Kidney capillary endothelial cell (primary cell): ENCODE measurements at regions not wholly inside any gene's neighbourhood (a gene's known extent, or its start where the extent isn't known, plus 50 kb on each side); places are given as distances from the start of the nearest gene placed in this dataset.
"Not testable (repeated sequence)": the region's sequence is repeated elsewhere in the genome, so short reads cannot be mapped to it uniquely, and the experiment has no call there.

Experiments used
- DNase-seq: peaks from one replicate; pipeline ENCODE4 v3.0.0-alpha.2; 2018; ENCODE audit warnings: low spot score

DNA sequence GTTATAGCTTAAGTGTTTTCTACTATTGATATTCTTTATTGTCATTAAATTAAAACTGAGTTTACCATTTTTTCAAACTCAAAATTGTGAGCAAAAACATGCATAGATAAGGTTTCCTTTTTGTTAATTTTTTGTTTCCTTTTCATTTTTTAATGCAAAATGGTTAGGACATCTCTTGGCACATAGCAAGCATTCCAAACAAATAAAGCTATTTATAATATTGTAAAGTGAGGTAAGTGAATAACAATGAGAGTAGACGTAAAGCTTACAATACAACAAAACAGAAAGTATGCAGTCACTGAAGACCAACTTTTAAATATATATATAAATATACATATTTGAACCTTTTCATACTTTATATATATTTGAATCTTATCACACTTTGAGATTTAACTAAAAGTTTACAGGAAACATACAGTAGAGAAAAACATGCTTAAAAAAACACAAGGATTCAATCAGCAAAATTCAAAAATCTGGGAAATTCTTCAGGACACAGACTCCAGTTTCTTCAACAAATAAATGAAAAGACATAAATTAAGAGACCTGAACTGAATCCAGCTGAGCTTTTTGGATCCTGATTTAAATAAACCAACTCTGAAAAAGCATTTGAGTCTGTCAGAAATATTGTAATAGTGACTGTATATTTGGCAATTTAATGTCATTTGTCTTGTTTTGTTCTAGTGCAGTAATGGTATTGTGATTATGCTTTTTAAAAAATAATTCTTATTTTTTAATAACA lies 67.5 kb upstream of the SAMSN1 start:
- no peak for DNase-seq

DNA sequence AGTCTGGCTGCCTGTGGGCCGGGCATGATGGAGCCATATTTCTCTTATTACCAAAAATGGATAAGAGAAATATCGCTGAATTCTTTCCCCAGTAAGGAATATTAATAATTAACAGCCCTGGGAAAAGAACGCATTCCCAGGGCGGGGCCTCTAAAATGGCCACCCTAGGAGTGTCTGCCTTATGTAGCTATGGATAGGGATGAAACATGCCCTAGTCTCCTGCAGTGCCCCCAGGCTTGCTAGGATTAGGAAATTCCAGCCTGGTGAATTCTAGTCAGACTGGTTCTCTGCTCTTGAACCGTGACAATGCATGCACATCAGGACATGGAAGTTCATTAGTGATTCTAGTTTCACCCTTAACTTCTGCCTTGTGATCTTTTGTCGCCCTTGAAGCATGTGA lies 64.0 kb upstream of the SAMSN1 start:
- DNase-seq: not testable (repeated sequence)

DNA sequence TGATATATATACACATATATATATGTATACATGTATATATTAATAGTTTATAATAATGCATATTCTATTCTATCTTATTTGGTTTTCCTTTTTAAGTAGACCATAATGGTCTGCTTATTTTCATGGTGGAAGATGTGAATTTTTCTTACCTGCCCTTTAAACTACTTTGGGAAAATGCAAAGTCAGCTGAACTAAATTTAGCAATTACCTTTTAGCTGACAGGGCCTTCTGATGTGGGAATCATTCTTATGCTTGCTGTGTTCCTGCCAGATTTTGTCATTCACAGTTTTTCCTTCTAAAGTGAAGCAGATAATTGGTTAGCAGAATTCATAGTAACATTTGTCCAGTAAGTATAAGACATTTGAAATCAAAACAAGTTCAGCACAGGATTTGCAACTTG lies 63.2 kb upstream of the SAMSN1 start:
- DNase-seq: no peak

DNA sequence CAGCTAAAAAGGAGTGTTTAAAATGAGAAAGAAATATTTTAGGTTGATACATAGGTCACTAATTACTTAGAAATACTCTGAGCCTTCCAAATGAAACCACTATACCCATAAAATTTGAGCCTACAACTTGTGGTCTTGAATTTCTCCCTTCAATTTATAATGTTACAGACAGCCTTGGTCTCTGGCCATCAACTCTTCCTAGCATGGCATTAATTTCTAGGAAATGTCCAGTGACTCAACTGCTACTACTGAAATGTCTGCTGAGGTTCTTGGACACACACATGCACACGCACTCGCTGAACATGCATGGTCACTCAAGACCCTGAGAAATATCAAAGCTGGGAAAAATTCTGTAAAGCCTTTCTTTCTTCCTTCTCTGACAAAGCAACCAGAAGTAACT lies 61.1 kb upstream of the SAMSN1 start:
- DNase-seq: no peak

DNA sequence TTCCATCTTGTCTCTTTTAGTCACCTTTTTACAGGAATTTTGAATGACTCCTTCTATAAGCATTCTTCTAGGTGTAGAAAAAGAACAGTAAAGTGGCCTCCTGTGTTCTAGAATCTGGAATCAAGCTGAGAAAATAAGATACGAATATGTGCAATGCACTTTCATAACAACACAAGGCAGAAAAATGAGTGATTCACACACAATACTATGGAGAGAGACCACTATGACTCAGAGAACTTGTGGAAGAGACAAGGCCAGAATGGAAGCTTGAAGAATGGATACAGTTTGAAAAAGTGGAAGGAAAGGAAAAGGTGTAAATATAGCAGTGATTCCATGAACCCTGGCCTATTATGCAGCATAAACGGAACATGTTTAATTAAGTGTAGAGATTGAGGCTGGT lies 57.1 kb upstream of the SAMSN1 start:
- peak; percentile 5 for DNase-seq

DNA sequence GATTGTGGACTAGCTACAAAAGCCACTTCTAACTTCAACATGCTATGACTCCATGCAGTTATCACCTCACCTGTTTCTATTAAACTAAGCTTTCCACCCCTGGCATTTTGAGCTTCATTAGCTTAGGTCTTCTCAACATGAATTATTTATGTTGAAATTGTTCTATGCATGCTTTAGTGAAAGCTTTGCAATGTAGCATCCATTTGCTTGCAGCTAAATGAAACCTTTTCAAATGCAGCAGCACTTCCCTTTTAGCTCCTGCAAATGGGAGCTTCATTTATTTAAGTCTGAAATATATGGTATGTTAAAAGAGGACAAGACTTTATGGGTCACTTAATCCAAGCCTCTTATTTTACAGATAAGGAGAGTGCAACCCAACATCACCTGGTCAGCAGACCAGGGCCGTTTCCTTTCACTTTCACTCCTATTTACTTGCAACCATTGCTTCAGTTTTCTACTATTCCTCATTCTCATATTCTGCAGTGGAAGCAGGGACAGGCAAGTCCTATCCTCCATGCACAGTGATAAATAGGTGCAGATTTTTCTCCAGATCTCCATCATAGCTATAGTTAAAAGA lies 56.4 kb upstream of the SAMSN1 start:
- DNase-seq: no peak

DNA sequence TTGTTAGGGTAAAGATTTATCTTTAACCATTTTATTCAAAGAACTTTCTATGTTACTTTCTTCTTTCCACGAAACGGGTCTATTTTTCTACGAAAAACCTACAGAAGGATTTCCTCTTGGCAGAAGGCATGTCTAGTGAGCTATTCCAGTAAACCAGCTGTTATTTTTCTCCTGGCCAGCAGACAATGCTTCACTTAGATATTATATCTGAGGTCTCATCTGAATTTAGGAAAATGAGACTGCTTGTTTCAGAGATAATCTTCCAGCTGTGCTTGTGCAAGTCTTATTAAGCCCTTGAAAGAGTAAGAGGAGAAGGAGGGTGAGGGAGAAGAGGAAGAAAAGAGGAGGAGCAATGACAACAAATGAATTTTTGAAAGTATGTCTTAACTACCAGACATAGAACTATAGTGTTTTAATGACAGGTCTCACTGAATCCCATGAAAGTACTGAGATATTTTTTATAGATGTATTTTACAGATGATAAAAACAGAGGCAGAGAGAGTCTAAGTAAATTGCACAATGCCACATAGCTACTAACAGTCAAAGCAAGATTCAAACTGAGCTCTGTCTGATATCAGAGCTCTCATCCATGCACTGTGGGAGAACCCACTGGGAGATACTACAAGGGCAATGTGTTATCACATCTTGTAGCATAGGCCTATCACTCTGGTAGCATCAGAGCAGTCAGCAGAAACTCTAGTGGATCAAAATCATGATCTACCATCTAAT lies 54.6 kb upstream of the SAMSN1 start:
- DNase-seq: no peak

DNA sequence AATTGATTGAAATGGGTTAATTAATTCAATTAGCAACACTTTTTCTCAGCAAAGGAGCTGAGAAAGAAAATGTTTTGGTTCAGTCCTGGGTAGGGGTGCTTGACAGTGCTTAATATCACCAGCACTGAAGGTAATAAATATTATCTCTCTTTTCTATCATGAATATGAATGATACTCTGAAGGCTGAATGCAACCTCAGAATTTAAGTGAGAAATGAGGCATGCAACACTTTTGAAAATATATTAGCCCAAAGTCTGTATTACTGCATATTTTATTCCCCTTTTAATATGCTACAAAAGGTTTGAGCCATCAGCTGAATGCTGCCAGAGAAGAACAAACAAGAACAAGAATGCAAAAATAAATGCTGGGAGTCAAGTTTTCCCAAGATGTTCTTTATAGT lies 52.0 kb upstream of the SAMSN1 start:
- DNase-seq: no peak
